Endothelial cell of umbilical vein (primary cell): ENCODE measurements at regions not wholly inside any gene's neighbourhood (a gene's known extent, or its start where the extent isn't known, plus 50 kb on each side); places are given as distances from the start of the nearest gene placed in this dataset.

ENCODE experiments used
- BruUV-seq: library from RNA; stranded (reverse); fragments of 400-500 nt; replicated peaks from 2 replicates; lab custom pipeline; 2021; lab: Mats Ljungman, UMichigan
- CTCF ChIA-PET: fragments of 300-600, 350-600 bp; sonication (Branson Sonifier 250); formaldehyde crosslinking; loops from one replicate; lab custom pipeline; 2021; ENCODE audit warnings: antibody characterized with exemption, inconsistent platforms; lab: Charles Lee
- POLR2A ChIA-PET: fragments of 300-600, 350-600 bp; sonication (Branson Sonifier 250); formaldehyde crosslinking; loops from one replicate; lab custom pipeline; 2021; ENCODE audit warnings: antibody characterized with exemption, inconsistent platforms; lab: Charles Lee
- DNase-seq: peaks from one replicate; pipeline ENCODE4 v3.0.0-alpha.2; 2011; ENCODE audit warnings: low read depth, low spot score
- FAIRE-seq: peaks from 2 replicates; lab custom pipeline; 2011; peaks lifted over from hg19 to GRCh38; lab: Jason Lieb, UNC
- H2AFZ ChIP-seq: 2 replicates; pipeline ENCODE4 v1.6.0; 2012; ENCODE audit warnings: low read depth, low read length, control low read depth, inconsistent platforms
- H3K27ac ChIP-seq: 2 replicates; pipeline ENCODE4 v1.5.1; 2011; ENCODE audit warnings: low read depth, mild to moderate bottlenecking, control low read depth, low read length, moderate library complexity; ENCODE audit not compliant: insufficient read depth
- H3K27me3 ChIP-seq, 2 experiments: 2 replicates each; pipeline versions ENCODE4 v1.6.0 to v1.6.1; 2011; ENCODE audit warnings: low read length in 2 of 2, mixed read lengths in 1 of 2; ENCODE audit not compliant: control insufficient read depth in 2 of 2, insufficient read depth in 2 of 2
- H3K36me3 ChIP-seq, 2 experiments: 2 replicates in 1 of 2; 3 replicates in 1 of 2; pipeline ENCODE4 v1.5.1; 2011; ENCODE audit warnings: low read length in 2 of 2, mild to moderate bottlenecking in 1 of 2, moderate library complexity in 1 of 2; ENCODE audit not compliant: control insufficient read depth in 2 of 2, insufficient read depth in 2 of 2; ENCODE audit errors: extremely low read depth in 1 of 2
- H3K4me1 ChIP-seq: 3 replicates; pipeline ENCODE4 v1.5.1; 2011; ENCODE audit warnings: mild to moderate bottlenecking, low read length; ENCODE audit not compliant: control insufficient read depth, insufficient read depth; ENCODE audit errors: extremely low read depth
- H3K4me2 ChIP-seq: 2 replicates; pipeline ENCODE4 v1.6.1; 2011; ENCODE audit warnings: low read length, control low read depth, mixed read lengths; ENCODE audit not compliant: insufficient read depth
- H3K4me3 ChIP-seq, 3 experiments: fragments of 200-600 bp in 1 of 3; sonication (generic), shearing (Covaris generic) in 1 of 3; replicated peaks in 1 of 3; 2 replicates each; pipeline ENCODE4 v1.5.1; 2011 to 2016; ENCODE audit warnings: control low read depth in 3 of 3, low read length in 3 of 3, mild to moderate bottlenecking in 2 of 3, inconsistent platforms in 1 of 3, low read depth in 1 of 3, moderate library complexity in 1 of 3; ENCODE audit not compliant: insufficient read depth in 1 of 3
- H3K79me2 ChIP-seq: 2 replicates; pipeline ENCODE4 v1.6.0; 2012; ENCODE audit warnings: low read length, inconsistent platforms; ENCODE audit not compliant: control insufficient read depth, insufficient read depth
- H3K9ac ChIP-seq: replicated peaks from 2 replicates; pipeline ENCODE3; 2011; ENCODE audit warnings: low read length, control low read depth; ENCODE audit not compliant: insufficient read depth; ENCODE audit errors: extremely low read depth
- H3K9me1 ChIP-seq: replicated peaks from 3 replicates; pipeline ENCODE4 v1.6.0; 2011; ENCODE audit warnings: mild to moderate bottlenecking, low read length; ENCODE audit not compliant: control insufficient read depth, insufficient read depth; ENCODE audit errors: extremely low read depth
- H3K9me3 ChIP-seq: replicated peaks from 2 replicates; pipeline ENCODE4 v1.5.1; 2012; ENCODE audit warnings: low read length, inconsistent platforms; ENCODE audit not compliant: control insufficient read depth, insufficient read depth
- H4K20me1 ChIP-seq: replicated peaks from 2 replicates; pipeline ENCODE3; 2011; ENCODE audit warnings: mild to moderate bottlenecking, low read length; ENCODE audit not compliant: control insufficient read depth, insufficient read depth; ENCODE audit errors: extremely low read depth
- EZH2 ChIP-seq: IDR thresholded peaks from 2 replicates; pipeline ENCODE4 v1.6.1; 2012; ENCODE audit warnings: borderline replicate concordance, low read depth, mild to moderate bottlenecking, moderate library complexity, low read length, inconsistent platforms; ENCODE audit not compliant: severe bottlenecking
- FOS ChIP-seq: IDR thresholded peaks from 2 replicates; pipeline ENCODE4 v1.6.1; 2011; ENCODE audit warnings: mild to moderate bottlenecking, low read length, moderate library complexity, borderline replicate concordance; ENCODE audit not compliant: insufficient read depth
- GATA2 ChIP-seq: IDR thresholded peaks from 2 replicates; pipeline ENCODE4 v1.7.0; 2011; ENCODE audit warnings: low read depth, mild to moderate bottlenecking, moderate library complexity, mixed read lengths, low read length; ENCODE audit not compliant: insufficient read length, insufficient read depth
- JUN ChIP-seq: IDR thresholded peaks from 2 replicates; pipeline ENCODE4 v1.6.1; 2011; ENCODE audit warnings: borderline replicate concordance, low read depth; ENCODE audit not compliant: insufficient read length, insufficient read depth
- MYC ChIP-seq: IDR thresholded peaks from one replicate; pipeline ENCODE4 v1.6.1; 2011; ENCODE audit warnings: mild to moderate bottlenecking, low read depth, low read length
- POLR2A ChIP-seq: IDR thresholded peaks from 2 replicates; pipeline ENCODE4 v1.6.1; 2012; ENCODE audit warnings: low read depth, mild to moderate bottlenecking, control low read depth, low read length
- POLR2AphosphoS5 ChIP-seq: IDR thresholded peaks from 2 replicates; pipeline ENCODE4 v1.6.1; 2012; ENCODE audit warnings: low read depth, mild to moderate bottlenecking, control low read depth, low read length, moderate library complexity; ENCODE audit not compliant: insufficient read depth
- dilution Hi-C: fragments of 300-500 bp; cut with MboI; formaldehyde crosslinking; loops from one replicate; pipeline ENCODE4 v1.15.0; 2019; ENCODE audit warnings: low sequenced_read_pairs; ENCODE audit not compliant: extremely low pct_ligation_motif_present
- intact Hi-C: fragments of 100-400 bp; cut with micrococcal nuclease; formaldehyde crosslinking; loops from one replicate; pipeline ENCODE4 v1.10.0; 2022
- TF ChIP-seq, protein P1 (sequence below), 2 donors: IDR thresholded peaks; 1 replicate in 1 of 2; 2 replicates in 1 of 2; pipeline ENCODE4 v1.5.1; 2011; ENCODE audit warnings: low read length in 2 of 2, mild to moderate bottlenecking in 2 of 2, moderate library complexity in 2 of 2, control low read depth in 1 of 2, inconsistent platforms in 1 of 2, low read depth in 1 of 2; ENCODE audit not compliant: insufficient read depth in 1 of 2; ENCODE audit errors: extremely low read depth in 1 of 2
- TF ChIP-seq, protein P2 (sequence below): IDR thresholded peaks from 2 replicates; pipeline ENCODE4 v1.6.1; 2011; ENCODE audit not compliant: insufficient read depth, insufficient read length

- no peak overlapping the region for H3K4me3 ChIP-seq
- H3K79me2 ChIP-seq: no peaks in the 10 kb centered on the region
- H3K27ac ChIP-seq: no peak overlapping the region
- H3K9me3 ChIP-seq: no peaks in the 10 kb centered on the region
- H3K9me1 ChIP-seq: no peaks in the 10 kb centered on the region
- FAIRE-seq (no peak), DNase-seq (no peak)
- no peak overlapping the region for H3K9ac ChIP-seq
- H3K4me2 ChIP-seq: no peak overlapping the region
- BruUV-seq: no TSS peak
- ChIA-PET POLR2A (no interaction called here), CTCF (interaction anchor here (1.6 kb wide), 1 partner anchor 1412 kb away, joined by 6 read pairs; no protein-coding TSS in a partner anchor)
- no peaks in the 10 kb centered on the region for H4K20me1 ChIP-seq
- dilution Hi-C loops (no loop called here), intact Hi-C loops (loop anchor here (5.0 to 10.0 kb wide), 2 partner anchors 580 to 608 kb away; no protein-coding TSS in a partner anchor)
- H3K27me3 ChIP-seq: peaks cover 0 to 2% of the 10 kb centered on the region in 2 experiments
- H3K36me3 ChIP-seq: no peaks in the 10 kb centered on the region
- TF ChIP-seq JUN (no peak), EZH2 (no peak), POLR2AphosphoS5 (no peak), GATA2 (no peak), FOS (no peak), POLR2A (no peak), MYC (no peak)
- TF ChIP-seq, protein P1, sequence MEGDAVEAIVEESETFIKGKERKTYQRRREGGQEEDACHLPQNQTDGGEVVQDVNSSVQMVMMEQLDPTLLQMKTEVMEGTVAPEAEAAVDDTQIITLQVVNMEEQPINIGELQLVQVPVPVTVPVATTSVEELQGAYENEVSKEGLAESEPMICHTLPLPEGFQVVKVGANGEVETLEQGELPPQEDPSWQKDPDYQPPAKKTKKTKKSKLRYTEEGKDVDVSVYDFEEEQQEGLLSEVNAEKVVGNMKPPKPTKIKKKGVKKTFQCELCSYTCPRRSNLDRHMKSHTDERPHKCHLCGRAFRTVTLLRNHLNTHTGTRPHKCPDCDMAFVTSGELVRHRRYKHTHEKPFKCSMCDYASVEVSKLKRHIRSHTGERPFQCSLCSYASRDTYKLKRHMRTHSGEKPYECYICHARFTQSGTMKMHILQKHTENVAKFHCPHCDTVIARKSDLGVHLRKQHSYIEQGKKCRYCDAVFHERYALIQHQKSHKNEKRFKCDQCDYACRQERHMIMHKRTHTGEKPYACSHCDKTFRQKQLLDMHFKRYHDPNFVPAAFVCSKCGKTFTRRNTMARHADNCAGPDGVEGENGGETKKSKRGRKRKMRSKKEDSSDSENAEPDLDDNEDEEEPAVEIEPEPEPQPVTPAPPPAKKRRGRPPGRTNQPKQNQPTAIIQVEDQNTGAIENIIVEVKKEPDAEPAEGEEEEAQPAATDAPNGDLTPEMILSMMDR (IDR thresholded peaks at IDR 0.05; ENCODE audit: extremely low read depth in 1 of 2, insufficient read depth in 1 of 2, low read depth in 1 of 2, low read length in 2 of 2): no peak
- TF ChIP-seq, protein P2, sequence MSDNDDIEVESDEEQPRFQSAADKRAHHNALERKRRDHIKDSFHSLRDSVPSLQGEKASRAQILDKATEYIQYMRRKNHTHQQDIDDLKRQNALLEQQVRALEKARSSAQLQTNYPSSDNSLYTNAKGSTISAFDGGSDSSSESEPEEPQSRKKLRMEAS: no peak
- no peaks in the 10 kb centered on the region for H3K4me1 ChIP-seq
- no peak overlapping the region for H2AFZ ChIP-seq
Observed at GRCh38 chr2:204264621-204265140, 280.6 kb upstream of the PARD3B start.
